Stimulated activated naive CD8-positive, alpha-beta T cell treated with anti-CD3 and anti-CD28 coated beads, Interleukin-15, amount 100 ng/mL, for 72 hours (primary cell): ENCODE measurements at regions not wholly inside any gene's neighbourhood (a gene's known extent, or its start where the extent isn't known, plus 50 kb on each side); places are given as distances from the start of the nearest gene placed in this dataset.
"Not testable (repeated sequence)": the region's sequence is repeated elsewhere in the genome, so short reads cannot be mapped to it uniquely, and the experiment has no call there.

Source experiments
- ATAC-seq: fragments of 150-1000 bp; cut with Tn5 transposase; 2 replicates; pipeline ENCODE4 v1.10.0; 2021; ENCODE audit warnings: mild to moderate bottlenecking, moderate library complexity
- DNase-seq, 2 donors: peaks; one replicate each; pipeline ENCODE4 v3.0.0; 2021 to 2022
- H3K27ac Mint-ChIP-seq, 2 donors: one replicate each; pipeline ENCODE4 v1.8.0; 2022; ENCODE audit warnings: mild to moderate bottlenecking in 2 of 2, mixed read lengths in 2 of 2, moderate library complexity in 2 of 2
- H3K27me3 Mint-ChIP-seq: one replicate; pipeline ENCODE4 v1.8.0; 2022; ENCODE audit warnings: mixed read lengths
- H3K4me1 Mint-ChIP-seq: one replicate; pipeline ENCODE4 v1.8.0; 2022; ENCODE audit warnings: mild to moderate bottlenecking, mixed read lengths
- H3K4me3 Mint-ChIP-seq, 2 donors: one replicate each; pipeline ENCODE4 v1.8.0; 2022; ENCODE audit warnings: mild to moderate bottlenecking in 2 of 2, mixed read lengths in 2 of 2, moderate library complexity in 1 of 2
- H3K9me3 Mint-ChIP-seq, 2 donors: one replicate each; pipeline ENCODE4 v1.8.0; 2022; ENCODE audit warnings: mixed read lengths in 2 of 2

- peaks cover 6% of the 10 kb centered on the region for H3K27me3 Mint-ChIP-seq
- no peak overlapping the region for H3K27ac Mint-ChIP-seq
- H3K4me1 Mint-ChIP-seq: no peaks in the 10 kb centered on the region
- ATAC-seq: no peak
- H3K9me3 Mint-ChIP-seq: no peaks in the 10 kb centered on the region
- DNase-seq: no peak
- no peak overlapping the region for H3K4me3 Mint-ChIP-seq
These were observed 94.3 kb upstream of the GLI2 start for GRCh38 chr2:120641366-120641771.

- no peak overlapping the region for H3K4me3 Mint-ChIP-seq
These were observed 93.0 kb upstream of the GLI2 start for GRCh38 chr2:120642646-120643045.

GRCh38 chr2:120646994-120647393 lies 88.7 kb upstream of the GLI2 start:
- Mint-ChIP-seq H3K9me3 (peaks cover 23 to 30% of the 10 kb centered on the region in 2 donors), H3K27ac (no peak overlapping the region), H3K4me3 (no peak overlapping the region), H3K27me3 (peaks cover 6% of the 10 kb centered on the region), H3K4me1 (no peaks in the 10 kb centered on the region)
- DNase-seq (no peak), ATAC-seq (no peak)

More at GRCh38 chr2:120642646-120643045, 93.0 kb upstream of the GLI2 start:
- Mint-ChIP-seq H3K27ac (no peak overlapping the region), H3K27me3 (peaks cover 6% of the 10 kb centered on the region), H3K4me1 (no peaks in the 10 kb centered on the region), H3K9me3 (no peaks in the 10 kb centered on the region)
- ATAC-seq (no peak), DNase-seq (no peak)

DNA sequence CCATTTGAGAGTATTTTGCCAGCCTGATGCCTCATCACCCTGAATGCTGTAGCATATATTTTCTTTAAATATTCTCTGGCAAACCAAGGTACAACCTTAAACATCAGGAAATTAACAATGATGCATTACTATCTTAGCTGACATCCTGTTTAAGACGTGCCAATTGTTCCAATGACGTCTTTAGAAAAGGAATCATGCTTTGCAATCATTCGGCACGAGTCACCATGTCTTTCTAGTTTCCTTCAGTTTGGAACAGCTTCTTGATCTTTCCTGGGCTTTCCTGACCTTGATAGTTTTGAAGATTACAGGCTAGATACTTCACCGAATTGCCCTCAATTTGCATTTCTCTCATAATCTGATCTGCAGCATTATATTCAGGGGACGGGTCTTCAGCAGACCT lies 88.2 kb upstream of the GLI2 start:
- DNase-seq (no peak), ATAC-seq (no peak)
- Mint-ChIP-seq H3K27ac (no peak overlapping the region), H3K4me1 (no peaks in the 10 kb centered on the region), H3K9me3 (peaks cover 23 to 31% of the 10 kb centered on the region in 2 donors), H3K27me3 (peaks cover 9% of the 10 kb centered on the region), H3K4me3 (no peak overlapping the region)

DNA sequence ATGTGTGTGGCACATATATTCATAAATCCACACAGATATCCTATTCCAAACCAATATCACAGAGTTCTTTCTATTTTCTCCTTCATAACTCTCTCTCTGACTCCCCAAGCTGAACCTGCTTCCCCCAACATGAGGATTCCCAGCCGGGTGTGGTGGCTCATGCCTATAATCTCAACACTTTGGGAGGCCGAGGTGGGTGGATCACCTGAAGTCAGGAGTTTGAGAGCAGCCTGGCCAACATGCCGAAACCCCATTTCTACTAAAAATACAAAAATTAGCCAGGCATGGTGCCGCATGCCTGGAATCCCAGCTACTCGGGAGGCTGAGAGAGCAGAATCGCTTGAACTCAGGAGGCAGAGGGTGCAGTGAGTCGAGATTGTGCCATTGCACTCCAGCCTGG lies 86.3 kb upstream of the GLI2 start:
- not testable (repeated sequence) for H3K4me1 Mint-ChIP-seq, H3K27ac Mint-ChIP-seq, DNase-seq, H3K4me3 Mint-ChIP-seq, H3K27me3 Mint-ChIP-seq, ATAC-seq
- peaks cover 23 to 38% of the 10 kb centered on the region in 2 donors for H3K9me3 Mint-ChIP-seq

- Mint-ChIP-seq H3K27me3 (peaks cover 17% of the 10 kb centered on the region), H3K4me1 (no peaks in the 10 kb centered on the region), H3K4me3 (no peak overlapping the region), H3K9me3 (peaks cover 25 to 38% of the 10 kb centered on the region in 2 donors), H3K27ac (no peak overlapping the region)
- ATAC-seq (no peak), DNase-seq (no peak)
These were observed 85.5 kb upstream of the GLI2 start for GRCh38 chr2:120650022-120650644.

DNA sequence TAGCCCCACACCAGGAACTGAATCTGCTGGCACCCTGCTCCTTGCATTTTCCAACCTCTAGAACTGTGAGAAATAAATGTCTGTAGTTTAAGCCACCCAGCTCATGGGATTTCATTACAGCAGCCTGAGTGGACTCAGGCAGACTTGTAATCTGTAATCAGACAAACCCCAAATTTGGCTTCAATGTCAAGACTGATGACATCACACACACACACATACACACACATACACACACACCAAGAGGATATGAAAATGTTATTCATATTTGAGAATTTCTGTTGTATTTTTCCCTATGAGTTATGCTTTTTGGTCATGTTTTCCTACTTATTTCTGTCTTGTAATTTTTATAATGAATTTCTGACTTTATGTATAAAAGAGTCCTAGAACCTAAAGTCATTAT lies 83.8 kb upstream of the GLI2 start:
- Mint-ChIP-seq H3K27me3 (peaks cover 32% of the 10 kb centered on the region), H3K9me3 (peaks cover 26 to 38% of the 10 kb centered on the region in 2 donors), H3K4me1 (no peaks in the 10 kb centered on the region), H3K4me3 (no peak overlapping the region), H3K27ac (no peak overlapping the region)
- no peak for DNase-seq
- no peak for ATAC-seq

DNA sequence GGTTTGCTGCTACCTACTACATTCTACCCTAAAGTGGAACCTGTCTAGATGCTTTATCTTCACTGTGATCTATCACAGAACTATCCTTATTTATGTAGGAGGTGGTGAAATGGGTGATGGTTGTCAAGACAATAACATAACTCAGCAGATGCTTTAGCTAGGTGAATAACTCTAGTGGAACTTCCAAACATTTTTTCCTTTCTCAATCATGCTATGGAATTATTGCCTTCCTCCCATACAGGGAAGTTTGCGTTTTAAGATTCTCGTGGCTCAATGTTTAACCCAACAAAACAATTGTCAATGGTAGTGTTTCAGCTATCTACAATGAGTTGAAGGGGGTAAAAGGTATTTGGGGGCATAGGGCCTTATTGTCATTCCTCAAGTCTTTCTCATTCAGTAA lies 82.6 kb upstream of the GLI2 start:
- no peak for ATAC-seq
- DNase-seq: no peak
- H3K4me3 Mint-ChIP-seq: no peak overlapping the region
- no peaks in the 10 kb centered on the region for H3K4me1 Mint-ChIP-seq
- H3K27me3 Mint-ChIP-seq: peaks cover 41% of the 10 kb centered on the region
- peaks cover 26 to 38% of the 10 kb centered on the region in 2 donors for H3K9me3 Mint-ChIP-seq
- no peak overlapping the region for H3K27ac Mint-ChIP-seq

DNA sequence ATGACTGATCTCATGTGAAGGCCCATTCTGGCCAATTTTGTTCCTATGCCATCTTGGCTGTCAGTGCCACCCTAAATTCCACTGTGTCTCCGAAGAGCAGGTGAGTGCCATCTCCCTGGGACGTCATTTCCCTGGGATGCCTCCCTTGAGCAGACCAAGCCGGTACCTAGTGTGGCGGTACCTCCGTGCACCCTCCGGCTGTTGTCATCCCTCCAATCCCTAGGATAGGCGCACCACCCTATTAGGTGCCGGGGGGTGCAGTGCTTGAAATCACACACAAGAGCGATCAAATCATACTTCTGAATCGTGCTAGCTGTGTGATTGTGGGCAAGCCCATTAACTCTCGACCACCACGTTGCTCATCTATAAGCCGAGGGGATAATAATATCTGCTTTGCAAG lies 81.8 kb upstream of the GLI2 start:
- Mint-ChIP-seq H3K27me3 (peaks cover 49% of the 10 kb centered on the region), H3K27ac (no peak overlapping the region), H3K9me3 (peaks cover 26 to 37% of the 10 kb centered on the region in 2 donors), H3K4me3 (no peak overlapping the region), H3K4me1 (no peaks in the 10 kb centered on the region)
- ATAC-seq (no peak), DNase-seq (no peak)

GRCh38 chr2:120654381-120655134 lies 81.1 kb upstream of the GLI2 start:
- Mint-ChIP-seq H3K4me3 (no peak overlapping the region), H3K27me3 (peaks cover 56% of the 10 kb centered on the region), H3K4me1 (no peaks in the 10 kb centered on the region), H3K9me3 (peaks cover 26 to 31% of the 10 kb centered on the region in 2 donors), H3K27ac (no peak overlapping the region)
- ATAC-seq (no peak), DNase-seq (no peak)

- ATAC-seq (no peak), DNase-seq (no peak)
- no peak overlapping the region for H3K27ac Mint-ChIP-seq
- peaks cover 62% of the 10 kb centered on the region for H3K27me3 Mint-ChIP-seq
- no peaks in the 10 kb centered on the region for H3K4me1 Mint-ChIP-seq
- peaks cover 8 to 12% of the 10 kb centered on the region in 2 donors for H3K9me3 Mint-ChIP-seq
- no peak overlapping the region for H3K4me3 Mint-ChIP-seq
These were observed 79.3 kb upstream of the GLI2 start for GRCh38 chr2:120656273-120656950.

GRCh38 chr2:120658042-120658769 lies 77.5 kb upstream of the GLI2 start:
- peaks cover 52% of the 10 kb centered on the region for H3K27me3 Mint-ChIP-seq

GRCh38 chr2:120658770-120659158 lies 76.9 kb upstream of the GLI2 start:
- no peak for ATAC-seq

More at GRCh38 chr2:120658042-120658769, 77.5 kb upstream of the GLI2 start:
- no peak for DNase-seq
- ATAC-seq: no peak
- H3K9me3 Mint-ChIP-seq: peaks cover 0 to 3% of the 10 kb centered on the region in 2 donors
- no peaks in the 10 kb centered on the region for H3K4me1 Mint-ChIP-seq
- H3K4me3 Mint-ChIP-seq: no peak overlapping the region
- H3K27ac Mint-ChIP-seq: no peak overlapping the region

DNA sequence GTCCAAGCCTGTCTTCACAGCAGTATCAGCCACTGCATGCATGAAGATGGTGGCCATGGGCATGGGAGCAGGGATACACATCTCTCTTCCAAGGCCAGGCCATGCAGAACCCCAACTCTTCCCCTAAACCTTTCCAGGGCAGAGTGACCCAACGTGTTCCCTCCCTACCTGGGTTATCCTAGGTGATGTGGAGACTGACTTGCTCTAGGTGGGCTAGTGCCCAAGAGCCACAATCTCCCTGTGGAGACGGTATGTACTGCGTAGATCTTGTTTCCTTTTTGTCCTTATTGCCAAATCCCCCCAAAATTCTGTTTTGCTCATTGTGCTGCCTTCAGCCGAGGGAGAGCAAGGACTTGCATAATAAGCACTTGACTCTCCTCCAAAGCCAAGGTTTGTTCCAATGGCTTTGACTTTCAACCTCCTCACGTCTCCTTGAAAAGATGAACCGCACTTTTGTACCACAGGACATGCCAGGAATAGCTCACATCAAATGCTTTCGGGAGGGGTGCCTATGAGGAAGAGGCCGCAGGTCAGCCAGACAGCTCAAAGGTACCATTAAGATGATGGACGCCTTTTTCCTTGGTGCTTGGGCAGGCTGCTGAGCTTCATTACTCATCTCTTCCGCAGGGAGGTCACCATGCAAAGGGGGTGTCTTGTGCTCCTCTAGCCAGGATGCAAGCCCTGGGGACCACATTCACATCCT lies 76.2 kb upstream of the GLI2 start:
- H3K4me3 Mint-ChIP-seq: no peak overlapping the region
- ATAC-seq (no peak), DNase-seq (no peak)
- peaks cover 52% of the 10 kb centered on the region for H3K27me3 Mint-ChIP-seq
- H3K9me3 Mint-ChIP-seq: peaks cover 5 to 8% of the 10 kb centered on the region in 2 donors
- H3K27ac Mint-ChIP-seq: no peak overlapping the region
- no peaks in the 10 kb centered on the region for H3K4me1 Mint-ChIP-seq

More at GRCh38 chr2:120658770-120659158, 76.9 kb upstream of the GLI2 start:
- no peaks in the 10 kb centered on the region for H3K4me1 Mint-ChIP-seq
- no peak overlapping the region for H3K27ac Mint-ChIP-seq
- peaks cover 52% of the 10 kb centered on the region for H3K27me3 Mint-ChIP-seq
- peaks cover 2 to 3% of the 10 kb centered on the region in 2 donors for H3K9me3 Mint-ChIP-seq
- DNase-seq: no peak
- H3K4me3 Mint-ChIP-seq: no peak overlapping the region
